ENCODE measurements at regions not wholly inside any gene's neighbourhood (a gene's known extent, or its start where the extent isn't known, plus 50 kb on each side); places are given as distances from the start of the nearest gene placed in this dataset.

GRCh38 chr17:55634702-55635101, 88.0 kb downstream of the TMEM100 start:
- Histone ChIP-seq H4K5ac (ENCODE audit: insufficient read length, low read depth, low read length) (no peak overlapping the region), H3K9me3 (ENCODE audit: insufficient read depth in 2 of 2, low read depth in 1 of 2, low read length in 1 of 2) (no peaks in the 10 kb centered on the region), H4K20me1 (replicated peaks in 1 of 2; ENCODE audit: control insufficient read depth in 1 of 2, insufficient read depth in 2 of 2, low read length in 2 of 2) (no peaks in the 10 kb centered on the region), H3K9ac (replicated peaks in 1 of 4; ENCODE audit: extremely low read depth in 1 of 4, low read depth in 3 of 4, low read length in 3 of 4) (no peak overlapping the region), H4K8ac (ENCODE audit: extremely low read depth, insufficient read depth, low read length) (no peak overlapping the region), H3K4ac (replicated peaks; ENCODE audit: insufficient read length, low read depth, low read length) (no peak overlapping the region), H3K4me3 (ENCODE audit: extremely low read depth in 1 of 4, insufficient read depth in 2 of 4, low read depth in 3 of 4, low read length in 4 of 4) (no peak overlapping the region), H3K79me2 (ENCODE audit: control insufficient read depth in 1 of 2, insufficient read depth in 2 of 2, low read length in 2 of 2) (no peaks in the 10 kb centered on the region), H2BK12ac (ENCODE audit: low read depth, low read length) (no peak overlapping the region), H2AK5ac (ENCODE audit: low read depth, low read length) (no peak overlapping the region), H2BK20ac (ENCODE audit: low read length) (no peak overlapping the region), H3K56ac (replicated peaks; ENCODE audit: insufficient read length, low read depth, low read length) (no peak overlapping the region), H3K79me1 (ENCODE audit: low read depth, low read length) (no peaks in the 10 kb centered on the region), H3K14ac (ENCODE audit: insufficient read length) (no peak overlapping the region), H3K4me2 (ENCODE audit: insufficient read depth in 1 of 2, low read depth in 2 of 2, low read length in 2 of 2) (no peak overlapping the region), H3K27ac (ENCODE audit: low read depth, low read length) (no peak overlapping the region), H2BK120ac (replicated peaks; ENCODE audit: low read depth, low read length) (no peak overlapping the region), H3K4me1 (replicated peaks in 1 of 4; ENCODE audit: control insufficient read depth in 3 of 4, insufficient read depth in 4 of 4, low read length in 3 of 4) (peaks cover 0 to 2% (median 1%) of the 10 kb centered on the region in 4 experiments; a peak in 3 of 7 replicates), H3K18ac (ENCODE audit: extremely low read depth, low read length) (no peak overlapping the region), H3K36me3 (ENCODE audit: control insufficient read depth in 2 of 4, insufficient read depth in 4 of 4, low read length in 3 of 4) (no peaks in the 10 kb centered on the region), H3K23me2 (ENCODE audit: low read depth, low read length) (no peaks in the 10 kb centered on the region), H3K27me3 (replicated peaks in 1 of 4; ENCODE audit: control insufficient read depth in 3 of 4, extremely low read depth in 1 of 4, insufficient read depth in 3 of 4, low read length in 3 of 4) (no peaks in the 10 kb centered on the region), H2AFZ (ENCODE audit: low read length) (no peak overlapping the region), H2BK15ac (ENCODE audit: low read length) (no peak overlapping the region), H4K91ac (replicated peaks; ENCODE audit: insufficient read length, low read length) (no peak overlapping the region), H2BK5ac (ENCODE audit: low read depth, low read length) (no peak overlapping the region), H3K23ac (ENCODE audit: insufficient read length) (no peak overlapping the region)
- ChIA-PET CTCF (ENCODE audit: partially characterized antibody) (interaction anchor here (0.9 to 1.3 kb wide), 2 partner anchors 9 to 120 kb away, joined by 3 read pairs; no protein-coding TSS in a partner anchor), POLR2A (ENCODE audit: partially characterized antibody) (interaction anchor here (1.6 kb wide), 1 partner anchor 32 kb away, joined by 4 read pairs; no protein-coding TSS in a partner anchor)
- DNase-seq (ENCODE audit: low read depth in 1 of 2, low spot score in 2 of 2), result no peak
- FAIRE-seq, result no peak
- 94% methylated on average over 3 of the region's 3 CpGs; no CpG with 5 or more reads in 1 of the 2 experiments for WGBS, 2 experiments (ENCODE audit: extremely low coverage in 1 of 2, insufficient coverage in 1 of 2, insufficient read length in 1 of 2, insufficient replicate concordance in 2 of 2, low coverage in 1 of 2, low lambda C conversion rate in 2 of 2, missing lambda C conversion rate in 1 of 2)
- TF ChIP-seq EZH2 (IDR thresholded peaks at IDR 0.05; ENCODE audit: low read depth, low read length, severe bottlenecking), result no peak
- TF ChIP-seq CTBP2 (IDR thresholded peaks at IDR 0.05; ENCODE audit: borderline replicate concordance, insufficient read depth, insufficient read length, low read length), result no peak
- TF ChIP-seq, protein P1, sequence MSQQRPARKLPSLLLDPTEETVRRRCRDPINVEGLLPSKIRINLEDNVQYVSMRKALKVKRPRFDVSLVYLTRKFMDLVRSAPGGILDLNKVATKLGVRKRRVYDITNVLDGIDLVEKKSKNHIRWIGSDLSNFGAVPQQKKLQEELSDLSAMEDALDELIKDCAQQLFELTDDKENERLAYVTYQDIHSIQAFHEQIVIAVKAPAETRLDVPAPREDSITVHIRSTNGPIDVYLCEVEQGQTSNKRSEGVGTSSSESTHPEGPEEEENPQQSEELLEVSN (IDR thresholded peaks at IDR 0.05), result no peak
- no peak for TF ChIP-seq CHD2 (IDR thresholded peaks at IDR 0.05; ENCODE audit: low read length)
- no peak for TF ChIP-seq RBBP5 (IDR thresholded peaks at IDR 0.05; ENCODE audit: borderline replicate concordance, low read depth, low read length)
- no peak for TF ChIP-seq NANOG (IDR thresholded peaks at IDR 0.05; ENCODE audit: insufficient read depth, low read depth, low read length, poor library complexity, severe bottlenecking)
- no peak for TF ChIP-seq SP4 (IDR thresholded peaks at IDR 0.05; ENCODE audit: low read length)
- TF ChIP-seq TBP (IDR thresholded peaks at IDR 0.05; ENCODE audit: low read depth, low read length), result no peak
- TF ChIP-seq SAP30 (IDR thresholded peaks at IDR 0.05; ENCODE audit: insufficient read depth, insufficient replicate concordance, low read length), result no peak
- no peak for TF ChIP-seq FOSL1 (IDR thresholded peaks at IDR 0.05; ENCODE audit: insufficient read depth, low read depth, low read length)
- TF ChIP-seq ASH2L (IDR thresholded peaks at IDR 0.05; ENCODE audit: low read length), result no peak

All from H1 (cell line).